ENCODE measurements at regions not wholly inside any gene's neighbourhood (a gene's known extent, or its start where the extent isn't known, plus 50 kb on each side); places are given as distances from the start of the nearest gene placed in this dataset.

- no peaks in the 10 kb centered on the region for H3K36me3 ChIP-seq
- no peaks in the 10 kb centered on the region for H3K9me3 ChIP-seq
- no peaks in the 10 kb centered on the region for H3K27me3 ChIP-seq
- no peak for TF ChIP-seq CTCF (IDR thresholded peaks at IDR 0.05)
- H3K27ac ChIP-seq = no peak overlapping the region
- H3K4me3 ChIP-seq = no peak overlapping the region
- no peaks in the 10 kb centered on the region for H3K4me1 ChIP-seq
- no peak for DNase-seq (ENCODE audit: low spot score)
Measured at GRCh38 chr1:213744780-213745179, 243.0 kb upstream of the PROX1 start.

- Histone ChIP-seq H3K36me3 (no peaks in the 10 kb centered on the region), H3K4me1 (no peaks in the 10 kb centered on the region), H3K4me3 (no peak overlapping the region), H3K27me3 (no peaks in the 10 kb centered on the region), H3K9me3 (no peaks in the 10 kb centered on the region), H3K27ac (no peak overlapping the region)
- TF ChIP-seq CTCF (IDR thresholded peaks at IDR 0.05) = no peak
- DNase-seq (ENCODE audit: low spot score) = no peak
Measured at GRCh38 chr1:213745451-213745850, 242.3 kb upstream of the PROX1 start.

GRCh38 chr1:213749558-213749957, 238.2 kb upstream of the PROX1 start:
- Histone ChIP-seq H3K9me3 (no peaks in the 10 kb centered on the region), H3K4me1 (no peaks in the 10 kb centered on the region), H3K36me3 (no peaks in the 10 kb centered on the region), H3K4me3 (no peak overlapping the region), H3K27me3 (no peaks in the 10 kb centered on the region), H3K27ac (no peak overlapping the region)
- DNase-seq (ENCODE audit: low spot score) = no peak
- no peak for TF ChIP-seq CTCF (IDR thresholded peaks at IDR 0.05)

- Histone ChIP-seq H3K27ac (no peak overlapping the region), H3K9me3 (no peaks in the 10 kb centered on the region), H3K27me3 (no peaks in the 10 kb centered on the region), H3K4me1 (no peaks in the 10 kb centered on the region), H3K4me3 (no peak overlapping the region), H3K36me3 (no peaks in the 10 kb centered on the region)
- no peak for TF ChIP-seq CTCF (IDR thresholded peaks at IDR 0.05)
- DNase-seq (ENCODE audit: low spot score) = no peak
Measured at GRCh38 chr1:213750231-213751063, 237.3 kb upstream of the PROX1 start.

- Histone ChIP-seq H3K36me3 (no peaks in the 10 kb centered on the region), H3K27ac (no peak overlapping the region), H3K27me3 (no peaks in the 10 kb centered on the region), H3K9me3 (no peaks in the 10 kb centered on the region), H3K4me3 (no peak overlapping the region), H3K4me1 (no peaks in the 10 kb centered on the region)
- DNase-seq (ENCODE audit: low spot score) = no peak
- no peak for TF ChIP-seq CTCF (IDR thresholded peaks at IDR 0.05)
Measured at GRCh38 chr1:213751064-213751397, 236.7 kb upstream of the PROX1 start.
